ENCODE measurements at regions not wholly inside any gene's neighbourhood (a gene's known extent, or its start where the extent isn't known, plus 50 kb on each side); places are given as distances from the start of the nearest gene placed in this dataset.
A peak's percentile ranks its signal among the peaks of the same experiment; 100 is the strongest.
"Not testable (repeated sequence)": the region's sequence is repeated elsewhere in the genome, so short reads cannot be mapped to it uniquely, and the experiment has no call there.

GRCh38 chr4:141513866-141514265, 122.5 kb upstream of the IL15 start:
- H3K4me3 ChIP-seq, result no peak overlapping the region
- H3K36me3 ChIP-seq, result no peaks in the 10 kb centered on the region
- no peak for DNase-seq
- H3K9me3 ChIP-seq, result no peaks in the 10 kb centered on the region
- H3K27me3 ChIP-seq, result no peaks in the 10 kb centered on the region

GRCh38 chr4:141518222-141518621, 118.2 kb upstream of the IL15 start:
- H3K4me3 ChIP-seq, result no peak overlapping the region
- no peaks in the 10 kb centered on the region for H3K9me3 ChIP-seq
- H3K27me3 ChIP-seq, result no peaks in the 10 kb centered on the region
- no peaks in the 10 kb centered on the region for H3K36me3 ChIP-seq
- no peak for DNase-seq

DNA sequence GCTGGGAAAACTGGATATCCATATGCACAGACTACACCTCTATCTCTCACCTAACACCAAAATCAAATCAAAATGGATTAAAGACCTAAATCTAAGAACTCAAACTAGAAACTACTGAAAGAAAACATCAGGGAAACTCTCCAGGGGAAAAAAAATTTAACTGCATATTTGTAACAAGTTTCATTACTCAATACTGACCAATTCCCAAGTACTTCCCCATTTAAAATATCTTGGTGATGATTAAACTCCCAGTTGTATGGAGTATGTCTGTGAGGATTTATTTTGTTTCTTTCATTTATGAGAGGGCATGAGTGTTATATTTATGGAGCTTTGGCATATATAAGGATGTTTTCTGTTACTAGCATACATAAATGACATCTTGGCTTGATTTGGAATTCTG, 112.3 kb upstream of the IL15 start:
- Histone ChIP-seq H3K36me3 (no peaks in the 10 kb centered on the region), H3K27me3 (no peaks in the 10 kb centered on the region)
- DNase-seq, result no peak

DNA sequence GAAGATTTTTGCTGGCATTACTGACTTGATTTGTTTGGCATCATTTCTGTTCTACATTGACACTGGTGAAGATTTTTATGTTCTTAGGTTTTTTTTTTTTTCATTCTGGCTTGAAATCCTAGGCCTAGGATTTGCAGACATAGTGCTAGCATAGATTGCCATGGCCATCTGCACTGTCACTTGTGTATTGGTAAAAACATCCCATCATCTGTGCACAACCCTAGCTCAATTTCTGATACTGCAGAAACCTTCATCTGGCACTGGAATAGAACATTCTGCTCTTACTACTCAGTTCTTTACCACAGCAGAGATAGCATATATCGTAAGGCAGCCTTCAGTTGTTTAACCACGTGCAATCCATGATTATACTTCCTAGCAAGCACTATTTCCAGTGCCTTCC, 111.5 kb upstream of the IL15 start:
- Histone ChIP-seq H3K36me3 (no peaks in the 10 kb centered on the region), H3K4me3 (no peak overlapping the region), H3K9me3 (peaks cover 3% of the 10 kb centered on the region), H3K27me3 (no peaks in the 10 kb centered on the region)
- DNase-seq, result no peak

More for the DNA sequence above, 112.3 kb upstream of the IL15 start:
- H3K9me3 ChIP-seq, result peaks cover 3% of the 10 kb centered on the region
- no peak overlapping the region for H3K4me3 ChIP-seq

DNA sequence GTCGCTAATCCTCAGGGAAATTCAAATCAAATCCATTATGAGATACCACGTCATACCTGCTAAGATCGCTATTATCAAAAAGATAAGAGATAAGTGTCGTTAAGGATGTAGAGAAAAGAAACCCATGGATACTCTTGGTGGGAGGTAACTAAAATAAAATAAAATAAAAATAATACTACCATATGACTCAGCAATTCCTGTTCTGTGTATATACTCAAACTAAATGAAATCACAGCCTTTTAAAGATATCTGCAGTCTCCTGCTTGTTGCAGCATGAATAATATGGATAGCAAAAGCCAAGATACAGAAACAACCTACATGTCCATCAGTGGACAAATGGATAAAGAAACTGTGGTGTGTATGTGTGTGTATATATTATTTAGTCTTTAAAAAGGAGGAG, 105.8 kb upstream of the IL15 start:
- Histone ChIP-seq H3K9me3 (peaks cover 3% of the 10 kb centered on the region), H3K27me3 (no peaks in the 10 kb centered on the region), H3K36me3 (no peaks in the 10 kb centered on the region), H3K4me3 (no peak overlapping the region)
- DNase-seq, result no peak

DNA sequence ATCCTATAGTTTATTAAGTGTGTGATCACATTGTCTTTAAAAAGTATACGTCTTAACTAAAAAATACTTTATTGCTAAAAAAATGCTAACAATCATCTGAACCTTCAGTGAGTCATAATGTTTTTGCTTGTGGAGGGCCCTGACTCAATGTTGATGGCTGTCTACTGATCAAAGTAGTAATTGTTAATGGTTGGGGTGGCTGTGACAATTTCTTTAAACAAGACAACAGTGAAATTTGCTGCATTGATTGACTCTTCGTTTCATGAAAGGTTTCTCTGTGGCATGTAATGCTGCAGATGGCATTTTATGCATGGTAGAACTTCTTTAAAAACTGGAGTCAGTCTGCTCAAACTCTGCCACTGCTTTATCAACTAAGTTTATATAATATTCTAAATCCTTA, 101.4 kb upstream of the IL15 start:
- Histone ChIP-seq H3K9me3 (peaks cover 4% of the 10 kb centered on the region), H3K36me3 (no peaks in the 10 kb centered on the region), H3K27me3 (no peaks in the 10 kb centered on the region), H3K4me3 (no peak overlapping the region)
- DNase-seq, result no peak

- Histone ChIP-seq H3K27me3 (no peaks in the 10 kb centered on the region), H3K9me3 (peaks cover 4% of the 10 kb centered on the region), H3K36me3 (no peaks in the 10 kb centered on the region), H3K4me3 (no peak overlapping the region)
- no peak for DNase-seq
These were observed 98.4 kb upstream of the IL15 start for GRCh38 chr4:141538001-141538400.

GRCh38 chr4:141540643-141541042, 95.7 kb upstream of the IL15 start:
- Histone ChIP-seq H3K4me3 (no peak overlapping the region), H3K27me3 (no peaks in the 10 kb centered on the region), H3K36me3 (no peaks in the 10 kb centered on the region), H3K9me3 (peaks cover 4% of the 10 kb centered on the region)
- DNase-seq, result peak; percentile 2

DNA sequence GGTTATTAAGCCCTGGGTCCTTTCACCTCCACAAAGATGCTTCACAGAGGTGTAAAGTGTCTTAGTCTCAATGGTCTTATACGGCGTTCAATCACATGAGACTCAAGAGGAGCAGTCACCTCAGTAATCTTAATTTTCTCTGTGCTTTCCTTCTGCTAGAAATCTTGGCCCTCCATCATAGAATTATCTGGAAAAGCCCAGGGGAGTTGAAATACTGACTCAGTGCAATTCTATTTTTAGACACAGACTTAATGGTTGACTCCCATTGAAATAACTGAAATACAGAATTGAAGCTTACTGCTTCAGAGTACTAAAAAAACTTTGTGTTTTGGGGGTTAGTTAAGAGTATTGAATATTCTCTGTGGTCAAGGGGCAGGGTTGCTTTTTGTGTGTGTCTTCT, 94.5 kb upstream of the IL15 start:
- H3K27me3 ChIP-seq, result no peaks in the 10 kb centered on the region
- peaks cover 4% of the 10 kb centered on the region for H3K9me3 ChIP-seq
- H3K36me3 ChIP-seq, result no peaks in the 10 kb centered on the region
- no peak overlapping the region for H3K4me3 ChIP-seq
- DNase-seq, result no peak

DNA sequence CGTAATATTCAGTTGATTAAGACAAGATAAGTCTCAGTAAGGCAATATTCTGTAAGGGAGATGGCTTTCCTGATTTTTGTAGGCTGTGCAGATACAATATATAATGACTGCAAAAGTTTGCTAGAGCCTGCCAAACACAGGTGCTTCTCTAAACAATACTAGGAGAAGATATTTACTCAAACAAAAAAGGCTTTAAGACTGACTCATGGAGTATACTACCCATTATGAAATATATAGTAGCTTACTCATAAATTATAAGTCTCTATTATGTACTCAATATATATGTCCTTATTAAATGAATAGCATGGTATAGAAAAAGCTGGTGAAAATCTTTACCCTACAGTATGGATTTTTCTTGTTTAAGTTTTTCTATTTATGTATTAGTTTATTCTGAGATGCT, 93.2 kb upstream of the IL15 start:
- Histone ChIP-seq H3K27me3 (no peaks in the 10 kb centered on the region), H3K9me3 (peaks cover under 1% of the 10 kb centered on the region; the same call in 1 of the 2 replicates), H3K4me3 (no peak overlapping the region), H3K36me3 (no peaks in the 10 kb centered on the region)
- no peak for DNase-seq

DNA sequence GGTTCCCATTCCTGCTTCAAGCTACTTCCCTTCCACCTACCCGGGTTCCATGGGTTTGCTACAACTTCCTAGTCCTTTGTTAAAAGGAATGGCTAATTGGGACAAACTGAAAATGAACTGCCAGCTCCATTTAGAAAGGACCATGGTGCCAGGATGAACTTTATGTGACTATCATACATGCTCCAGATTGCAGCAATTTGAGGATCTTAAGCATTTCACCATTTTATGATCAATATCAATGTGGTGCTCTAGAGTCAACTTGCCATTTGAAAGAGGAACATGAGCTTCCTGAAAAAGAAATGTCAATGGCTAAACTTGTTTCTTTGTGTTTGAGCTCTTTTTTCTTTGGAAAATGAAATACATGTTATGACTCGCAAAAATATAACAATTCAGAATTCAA, 92.7 kb upstream of the IL15 start:
- H3K9me3 ChIP-seq, result no peaks in the 10 kb centered on the region; the same call in 1 of the 2 replicates
- DNase-seq, result no peak
- no peaks in the 10 kb centered on the region for H3K36me3 ChIP-seq
- H3K27me3 ChIP-seq, result no peaks in the 10 kb centered on the region
- H3K4me3 ChIP-seq, result no peak overlapping the region

- no peak for DNase-seq
- Histone ChIP-seq H3K36me3 (no peaks in the 10 kb centered on the region), H3K4me3 (no peak overlapping the region), H3K9me3 (no peaks in the 10 kb centered on the region; the same call in 1 of the 2 replicates), H3K27me3 (no peaks in the 10 kb centered on the region)
These were observed 87.6 kb upstream of the IL15 start for GRCh38 chr4:141548791-141549190.

- Histone ChIP-seq H3K9me3 (no peaks in the 10 kb centered on the region), H3K4me3 (no peak overlapping the region), H3K27me3 (no peaks in the 10 kb centered on the region), H3K36me3 (no peaks in the 10 kb centered on the region)
- no peak for DNase-seq
These were observed 76.3 kb upstream of the IL15 start for GRCh38 chr4:141560056-141560455.

- Histone ChIP-seq H3K4me3 (no peak overlapping the region), H3K9me3 (no peaks in the 10 kb centered on the region), H3K27me3 (no peaks in the 10 kb centered on the region), H3K36me3 (no peaks in the 10 kb centered on the region)
- DNase-seq, result no peak
These were observed 73.7 kb upstream of the IL15 start for GRCh38 chr4:141562649-141563048.

DNA sequence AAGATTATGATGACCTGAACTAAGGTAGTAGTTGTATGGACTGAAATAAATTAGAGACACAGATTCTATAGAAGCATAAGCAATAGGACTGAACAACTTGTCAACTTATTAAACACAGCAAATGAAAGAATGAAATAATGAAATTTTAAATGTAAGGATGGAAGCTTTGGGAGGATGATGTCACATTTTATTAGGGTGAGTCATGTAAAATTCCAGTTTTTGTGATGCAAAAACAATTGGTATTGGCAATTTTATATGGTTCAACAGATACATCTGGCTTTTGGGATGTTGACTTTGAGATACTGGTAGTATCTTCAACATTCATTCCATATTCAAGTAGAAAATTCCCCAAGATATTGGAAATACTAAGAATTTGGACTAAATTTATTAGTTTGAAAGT, 72.7 kb upstream of the IL15 start:
- no peaks in the 10 kb centered on the region for H3K36me3 ChIP-seq
- no peaks in the 10 kb centered on the region for H3K9me3 ChIP-seq
- H3K4me3 ChIP-seq, result no peak overlapping the region
- no peaks in the 10 kb centered on the region for H3K27me3 ChIP-seq
- no peak for DNase-seq

DNA sequence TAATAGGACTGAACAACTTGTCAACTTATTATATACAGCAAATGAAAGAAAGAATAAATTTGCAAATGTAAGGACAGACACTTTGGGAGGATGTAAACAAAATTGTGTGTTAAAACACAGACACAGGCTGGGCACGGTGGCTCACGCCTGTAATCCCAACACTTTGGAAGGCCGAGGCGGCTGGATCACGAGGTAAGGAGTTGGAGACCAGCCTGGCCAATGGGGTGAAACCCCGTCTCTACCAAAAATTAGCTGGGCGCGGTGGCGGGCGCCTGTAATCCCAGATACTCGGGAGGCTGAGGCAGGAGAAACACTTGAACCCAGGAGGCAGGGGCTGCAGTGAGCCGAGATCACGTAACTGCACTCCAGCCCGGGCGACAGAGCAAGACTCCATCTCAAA, 71.4 kb upstream of the IL15 start:
- not testable (repeated sequence) for H3K36me3 ChIP-seq, H3K4me3 ChIP-seq, H3K9me3 ChIP-seq, H3K27me3 ChIP-seq, DNase-seq

GRCh38 chr4:141565379-141566089, 70.8 kb upstream of the IL15 start:
- H3K27me3 ChIP-seq, result no peaks in the 10 kb centered on the region
- H3K4me3 ChIP-seq, result no peak overlapping the region
- H3K36me3 ChIP-seq, result no peaks in the 10 kb centered on the region
- no peaks in the 10 kb centered on the region for H3K9me3 ChIP-seq
- no peak for DNase-seq

GRCh38 chr4:141567326-141567915, 69.0 kb upstream of the IL15 start:
- DNase-seq, result no peak
- H3K4me3 ChIP-seq, result no peak overlapping the region
- no peaks in the 10 kb centered on the region for H3K9me3 ChIP-seq
- no peaks in the 10 kb centered on the region for H3K27me3 ChIP-seq
- no peaks in the 10 kb centered on the region for H3K36me3 ChIP-seq
